Tibial artery (tissue), 4 donors: ENCODE measurements at regions not wholly inside any gene's neighbourhood (a gene's known extent, or its start where the extent isn't known, plus 50 kb on each side); places are given as distances from the start of the nearest gene placed in this dataset.

ENCODE experiments used
- DNase-seq, 2 donors: peaks; one replicate each; pipeline ENCODE4 v3.0.0-alpha.2; 2019
- H3K27ac ChIP-seq, 2 donors: fragments of 200-600 bp; sonication (generic) in 1 of 2; 1 replicate in 1 of 2; 2 replicates in 1 of 2; pipeline ENCODE4 v1.5.1; 2018 to 2019; ENCODE audit warnings: mild to moderate bottlenecking in 1 of 2
- H3K27me3 ChIP-seq, 2 donors: fragments of 200-600 bp; sonication (generic) in 1 of 2; one replicate each; pipeline versions ENCODE4 v1.5.1 to v1.6.0; 2016 to 2019
- H3K36me3 ChIP-seq, 3 donors: fragments of 200-600 bp; sonication (generic) in 2 of 3; one replicate each; pipeline ENCODE4 v1.5.1; 2016 to 2019; ENCODE audit warnings: mild to moderate bottlenecking in 2 of 3
- H3K4me1 ChIP-seq, 4 donors: fragments of 200-600 bp; sonication (generic) in 2 of 4; 1 replicate in 3 of 4; 2 replicates in 1 of 4; pipeline ENCODE4 v1.5.1; 2016 to 2019
- H3K4me3 ChIP-seq, 2 donors: fragments of 200-600 bp; sonication (generic) in 1 of 2; 1 replicate in 1 of 2; 2 replicates in 1 of 2; pipeline ENCODE4 v1.5.1; 2018 to 2019; ENCODE audit warnings: mild to moderate bottlenecking in 2 of 2
- H3K9me3 ChIP-seq, 3 donors: fragments of 200-600 bp; sonication (generic) in 1 of 3; one replicate each; pipeline ENCODE4 v1.5.1; 2016 to 2019
- intact Hi-C: fragments of 100-400 bp; cut with DNase I; formaldehyde crosslinking; loops from one replicate; pipeline ENCODE4 v1.15.0; 2023; ENCODE audit warnings: low total_unique reads
- TF ChIP-seq, protein P1 (sequence below), 2 experiments: fragments of 200-600 bp in 1 of 2; fragments of 450-650 bp in 1 of 2; IDR thresholded peaks; one replicate each; pipeline ENCODE4 v1.5.1; 2017 to 2019; ENCODE audit warnings: antibody characterized with exemption in 2 of 2, mild to moderate bottlenecking in 1 of 2, moderate library complexity in 1 of 2

DNA sequence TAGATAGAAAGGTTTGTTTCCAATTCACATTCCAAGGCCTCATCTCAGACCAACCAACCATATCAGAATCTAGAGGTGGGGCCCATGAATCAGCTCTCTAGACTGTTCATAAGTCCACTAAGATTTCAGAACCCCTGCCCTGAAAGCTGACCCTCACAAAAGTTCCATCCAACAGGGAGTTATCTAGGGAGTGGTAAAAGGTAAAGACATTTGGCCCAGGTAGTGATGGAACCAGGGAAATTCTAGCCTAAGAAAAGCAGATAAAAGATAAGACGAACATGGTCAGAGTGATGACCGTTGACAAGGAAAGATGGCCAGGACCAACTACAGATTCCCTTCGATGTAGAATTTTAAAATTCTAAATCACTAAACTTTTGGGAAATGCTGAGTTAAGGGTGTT lies 198.0 kb upstream of the NEBL start:
- Histone ChIP-seq H3K4me3 (no peak overlapping the region), H3K4me1 (no peaks in the 10 kb centered on the region), H3K36me3 (no peaks in the 10 kb centered on the region), H3K9me3 (no peaks in the 10 kb centered on the region), H3K27me3 (no peaks in the 10 kb centered on the region), H3K27ac (no peak overlapping the region)
- intact Hi-C loops: no loop called here
- TF ChIP-seq, protein P1, sequence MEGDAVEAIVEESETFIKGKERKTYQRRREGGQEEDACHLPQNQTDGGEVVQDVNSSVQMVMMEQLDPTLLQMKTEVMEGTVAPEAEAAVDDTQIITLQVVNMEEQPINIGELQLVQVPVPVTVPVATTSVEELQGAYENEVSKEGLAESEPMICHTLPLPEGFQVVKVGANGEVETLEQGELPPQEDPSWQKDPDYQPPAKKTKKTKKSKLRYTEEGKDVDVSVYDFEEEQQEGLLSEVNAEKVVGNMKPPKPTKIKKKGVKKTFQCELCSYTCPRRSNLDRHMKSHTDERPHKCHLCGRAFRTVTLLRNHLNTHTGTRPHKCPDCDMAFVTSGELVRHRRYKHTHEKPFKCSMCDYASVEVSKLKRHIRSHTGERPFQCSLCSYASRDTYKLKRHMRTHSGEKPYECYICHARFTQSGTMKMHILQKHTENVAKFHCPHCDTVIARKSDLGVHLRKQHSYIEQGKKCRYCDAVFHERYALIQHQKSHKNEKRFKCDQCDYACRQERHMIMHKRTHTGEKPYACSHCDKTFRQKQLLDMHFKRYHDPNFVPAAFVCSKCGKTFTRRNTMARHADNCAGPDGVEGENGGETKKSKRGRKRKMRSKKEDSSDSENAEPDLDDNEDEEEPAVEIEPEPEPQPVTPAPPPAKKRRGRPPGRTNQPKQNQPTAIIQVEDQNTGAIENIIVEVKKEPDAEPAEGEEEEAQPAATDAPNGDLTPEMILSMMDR (IDR thresholded peaks at IDR 0.05): no peak
- DNase-seq: no peak

DNA sequence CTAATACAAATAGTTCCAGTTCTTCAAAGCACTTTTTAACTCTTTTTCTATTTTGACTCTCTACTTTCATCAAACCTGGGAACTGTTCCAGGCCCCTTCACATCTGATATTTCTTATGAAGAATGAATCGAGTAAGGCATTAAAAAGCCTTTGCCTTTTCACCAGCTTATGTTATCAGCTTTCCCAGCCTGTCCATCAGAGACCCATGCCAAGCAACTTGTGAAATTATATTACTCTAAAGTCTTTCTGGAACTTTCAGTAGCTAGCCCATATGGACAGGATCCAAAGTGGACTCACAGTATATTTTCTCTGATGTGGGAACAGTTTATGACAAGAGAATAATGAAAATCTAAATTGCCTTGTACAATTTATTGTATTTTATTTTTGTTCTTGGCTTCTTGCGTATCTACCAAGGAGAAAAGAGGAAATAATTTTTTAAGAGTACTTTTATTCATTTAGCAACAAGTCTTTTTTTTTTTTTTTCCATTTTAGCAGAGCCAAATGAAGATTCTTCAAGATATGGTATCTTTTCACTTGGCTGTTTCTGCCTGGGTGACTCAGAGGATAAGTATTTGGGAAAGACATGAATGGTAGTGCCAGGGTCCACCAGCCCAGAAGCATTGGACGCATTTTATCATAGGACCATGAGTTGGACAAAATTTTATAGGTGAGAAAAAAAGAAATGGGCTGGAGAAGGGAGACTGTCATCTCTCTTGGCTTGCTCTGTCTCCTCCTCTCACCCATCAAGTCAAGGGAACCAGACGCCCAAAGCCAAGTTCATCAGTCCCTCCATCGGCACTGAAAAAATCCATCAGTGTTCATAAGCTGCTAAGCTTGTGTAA lies 195.8 kb upstream of the NEBL start:
- no peaks in the 10 kb centered on the region for H3K27me3 ChIP-seq
- no peaks in the 10 kb centered on the region for H3K36me3 ChIP-seq
- no peaks in the 10 kb centered on the region for H3K4me1 ChIP-seq
- H3K4me3 ChIP-seq: no peak overlapping the region
- no peak overlapping the region for H3K27ac ChIP-seq
- intact Hi-C loops: no loop called here
- TF ChIP-seq, protein P1 (IDR thresholded peaks at IDR 0.05): no peak
- no peaks in the 10 kb centered on the region for H3K9me3 ChIP-seq
- DNase-seq: no peak

DNA sequence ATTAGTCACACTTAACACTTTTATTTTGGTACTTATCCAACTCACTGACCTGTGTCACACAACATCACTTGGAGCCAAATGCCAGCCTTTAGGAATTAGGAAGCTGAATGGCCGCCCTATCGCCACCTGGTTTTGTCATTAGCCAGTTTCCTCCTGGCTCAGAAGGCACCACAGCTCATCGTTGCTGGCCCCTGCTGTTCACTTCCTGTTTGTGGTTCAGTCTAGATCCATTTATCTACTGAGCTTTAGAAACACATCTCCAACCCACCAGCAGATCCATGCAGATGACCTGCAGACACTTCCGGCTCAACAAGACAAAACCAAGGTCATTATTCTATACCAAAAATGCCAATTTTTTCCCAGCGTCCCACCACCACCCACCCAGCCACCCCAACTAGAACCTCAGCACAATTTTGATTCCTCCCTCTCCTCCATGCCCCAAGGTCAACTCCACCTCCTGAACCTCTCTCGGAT lies 193.5 kb upstream of the NEBL start:
- H3K36me3 ChIP-seq: no peaks in the 10 kb centered on the region
- H3K27ac ChIP-seq: no peak overlapping the region
- H3K27me3 ChIP-seq: no peaks in the 10 kb centered on the region
- H3K9me3 ChIP-seq: no peaks in the 10 kb centered on the region
- intact Hi-C loops: no loop called here
- TF ChIP-seq, protein P1 (IDR thresholded peaks at IDR 0.05): no peak
- no peak overlapping the region for H3K4me3 ChIP-seq
- DNase-seq: no peak
- no peaks in the 10 kb centered on the region for H3K4me1 ChIP-seq

DNA sequence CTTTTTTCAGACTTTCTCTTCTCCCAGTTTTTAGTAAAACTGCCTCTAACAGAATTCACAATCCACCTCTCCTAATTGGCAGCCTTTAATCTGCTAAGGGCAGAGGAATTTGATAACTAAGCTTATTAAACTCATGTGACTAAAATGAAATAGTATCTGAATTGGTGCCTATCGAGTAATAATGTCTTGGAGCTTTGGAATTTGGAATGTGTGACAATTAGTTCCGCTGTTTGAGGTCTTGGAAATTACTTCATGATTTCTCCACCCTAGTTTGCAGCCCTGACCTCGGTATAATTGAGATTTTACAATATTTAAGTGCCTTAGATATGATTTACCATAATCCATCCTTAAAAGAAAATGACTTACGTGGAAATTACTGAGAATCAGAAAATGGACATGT lies 190.4 kb upstream of the NEBL start:
- H3K27me3 ChIP-seq: no peaks in the 10 kb centered on the region
- no peaks in the 10 kb centered on the region for H3K4me1 ChIP-seq
- TF ChIP-seq, protein P1 (IDR thresholded peaks at IDR 0.05): no peak
- no peak overlapping the region for H3K27ac ChIP-seq
- intact Hi-C loops: no loop called here
- no peaks in the 10 kb centered on the region for H3K9me3 ChIP-seq
- no peak for DNase-seq
- no peak overlapping the region for H3K4me3 ChIP-seq
- H3K36me3 ChIP-seq: no peaks in the 10 kb centered on the region

DNA sequence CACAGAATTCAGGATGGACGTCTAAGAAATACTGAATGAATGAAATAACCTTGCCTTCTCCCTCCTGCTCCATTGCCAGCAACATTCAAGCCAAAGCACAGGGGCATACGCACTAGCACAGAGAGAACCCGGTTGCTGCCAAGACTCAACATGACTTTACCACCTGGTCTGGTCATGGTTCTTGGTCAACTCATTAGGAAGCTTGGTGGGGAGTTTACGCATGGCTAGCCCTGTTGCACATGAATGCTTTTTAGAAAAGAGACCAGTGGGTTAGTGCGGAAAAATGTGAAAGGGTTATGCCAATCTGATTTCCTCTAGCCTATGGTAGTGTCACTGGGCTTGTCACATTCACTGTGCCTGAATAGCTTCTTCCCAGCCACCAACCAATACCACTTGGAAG lies 187.6 kb upstream of the NEBL start:
- H3K27ac ChIP-seq: no peak overlapping the region
- intact Hi-C loops: no loop called here
- no peaks in the 10 kb centered on the region for H3K4me1 ChIP-seq
- no peak for DNase-seq
- no peaks in the 10 kb centered on the region for H3K9me3 ChIP-seq
- H3K36me3 ChIP-seq: no peaks in the 10 kb centered on the region
- no peaks in the 10 kb centered on the region for H3K27me3 ChIP-seq
- no peak overlapping the region for H3K4me3 ChIP-seq
- TF ChIP-seq, protein P1 (IDR thresholded peaks at IDR 0.05): no peak
